HCT116 (cell line): ENCODE measurements at regions not wholly inside any gene's neighbourhood (a gene's known extent, or its start where the extent isn't known, plus 50 kb on each side); places are given as distances from the start of the nearest gene placed in this dataset.

ENCODE experiments used
- EZH2 ChIP-seq: fragments of 200-600 bp; sonication (generic); IDR thresholded peaks from 2 replicates; pipeline ENCODE4 v1.6.1; 2017; ENCODE audit warnings: antibody characterized with exemption, mixed run types
- SP1 ChIP-seq: IDR thresholded peaks from 2 replicates; pipeline ENCODE4 v1.6.1; 2012; ENCODE audit warnings: low read depth
- TF ChIP-seq, protein P1 (sequence below), 3 experiments: fragments of 200-600 bp in 1 of 3; sonication (generic) in 1 of 3; IDR thresholded peaks in 2 of 3; conservative IDR thresholded peaks in 1 of 3; 2 replicates each; pipeline ENCODE4 v1.5.1; 2012 to 2017; ENCODE audit warnings: low read depth in 2 of 3, low read length in 2 of 3, antibody characterized with exemption in 1 of 3, borderline replicate concordance in 1 of 3, control low read depth in 1 of 3, mild to moderate bottlenecking in 1 of 3, mixed read lengths in 1 of 3, mixed run types in 1 of 3, moderate library complexity in 1 of 3; ENCODE audit not compliant: insufficient read depth in 1 of 3

GRCh38 chr15:33244471-33244870, 50.0 kb upstream of the FMN1 start:
- TF ChIP-seq, protein P1, sequence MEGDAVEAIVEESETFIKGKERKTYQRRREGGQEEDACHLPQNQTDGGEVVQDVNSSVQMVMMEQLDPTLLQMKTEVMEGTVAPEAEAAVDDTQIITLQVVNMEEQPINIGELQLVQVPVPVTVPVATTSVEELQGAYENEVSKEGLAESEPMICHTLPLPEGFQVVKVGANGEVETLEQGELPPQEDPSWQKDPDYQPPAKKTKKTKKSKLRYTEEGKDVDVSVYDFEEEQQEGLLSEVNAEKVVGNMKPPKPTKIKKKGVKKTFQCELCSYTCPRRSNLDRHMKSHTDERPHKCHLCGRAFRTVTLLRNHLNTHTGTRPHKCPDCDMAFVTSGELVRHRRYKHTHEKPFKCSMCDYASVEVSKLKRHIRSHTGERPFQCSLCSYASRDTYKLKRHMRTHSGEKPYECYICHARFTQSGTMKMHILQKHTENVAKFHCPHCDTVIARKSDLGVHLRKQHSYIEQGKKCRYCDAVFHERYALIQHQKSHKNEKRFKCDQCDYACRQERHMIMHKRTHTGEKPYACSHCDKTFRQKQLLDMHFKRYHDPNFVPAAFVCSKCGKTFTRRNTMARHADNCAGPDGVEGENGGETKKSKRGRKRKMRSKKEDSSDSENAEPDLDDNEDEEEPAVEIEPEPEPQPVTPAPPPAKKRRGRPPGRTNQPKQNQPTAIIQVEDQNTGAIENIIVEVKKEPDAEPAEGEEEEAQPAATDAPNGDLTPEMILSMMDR (IDR thresholded peaks at IDR 0.05 in 2 of 3, conservative IDR thresholded peaks at IDR 0.05 in 1 of 3; ENCODE audit: borderline replicate concordance in 1 of 3, insufficient read depth in 1 of 3, low read depth in 2 of 3, low read length in 2 of 3), result no peak
- TF ChIP-seq EZH2 (no peak), SP1 (no peak)
